GM23248 (cell line): ENCODE measurements at regions not wholly inside any gene's neighbourhood (a gene's known extent, or its start where the extent isn't known, plus 50 kb on each side); places are given as distances from the start of the nearest gene placed in this dataset.

Source experiments
- EZH2 ChIP-seq: fragments of 200-600 bp; sonication (generic); IDR thresholded peaks from 2 replicates; pipeline ENCODE4 v1.6.1; 2018; ENCODE audit warnings: antibody characterized with exemption, mild to moderate bottlenecking; ENCODE audit not compliant: insufficient read depth, poor library complexity, severe bottlenecking
- EZH2phosphoT487 ChIP-seq: fragments of 200-600 bp; sonication (generic); IDR thresholded peaks from 2 replicates; pipeline ENCODE4 v1.6.1; 2018; ENCODE audit warnings: antibody characterized with exemption, moderate library complexity, mild to moderate bottlenecking, low read depth; ENCODE audit not compliant: insufficient read depth

- TF ChIP-seq EZH2 (no peak), EZH2phosphoT487 (no peak)
These were observed 112.3 kb upstream of the FRY start for GRCh38 chr13:31919241-31919640.
